Endometrium (tissue), 2 donors: ENCODE measurements at regions not wholly inside any gene's neighbourhood (a gene's known extent, or its start where the extent isn't known, plus 50 kb on each side); places are given as distances from the start of the nearest gene placed in this dataset.

Source experiments
- FAIRE-seq: peaks from 2 replicates; lab custom pipeline; 2012; peaks lifted over from hg19 to GRCh38; lab: Jason Lieb, UNC
- donor health status: control.
- donor health status: control.

DNA sequence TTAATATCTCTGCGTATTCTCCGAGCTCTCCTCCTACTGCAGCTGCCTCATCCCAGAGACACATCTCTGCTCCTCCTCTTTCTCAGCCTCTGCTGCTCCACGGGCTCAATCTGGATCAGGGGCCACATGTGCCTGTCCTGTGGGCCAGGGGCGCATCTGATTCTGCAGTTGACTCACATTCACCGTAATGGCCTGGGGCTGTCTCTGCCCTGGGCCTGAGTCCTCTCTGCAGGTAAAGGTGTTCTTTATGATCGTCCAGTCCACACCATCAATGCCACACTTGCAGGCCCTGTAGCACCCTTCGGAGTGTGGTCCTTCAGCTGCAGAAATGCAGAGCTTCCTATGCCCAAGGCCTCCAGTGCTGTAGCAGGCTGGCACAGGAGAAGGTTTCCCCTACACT, 154.5 kb downstream of the OAT start:
- FAIRE-seq: no peak

GRCh38 chr10:124263726-124264125, 155.0 kb downstream of the OAT start:
- no peak for FAIRE-seq

DNA sequence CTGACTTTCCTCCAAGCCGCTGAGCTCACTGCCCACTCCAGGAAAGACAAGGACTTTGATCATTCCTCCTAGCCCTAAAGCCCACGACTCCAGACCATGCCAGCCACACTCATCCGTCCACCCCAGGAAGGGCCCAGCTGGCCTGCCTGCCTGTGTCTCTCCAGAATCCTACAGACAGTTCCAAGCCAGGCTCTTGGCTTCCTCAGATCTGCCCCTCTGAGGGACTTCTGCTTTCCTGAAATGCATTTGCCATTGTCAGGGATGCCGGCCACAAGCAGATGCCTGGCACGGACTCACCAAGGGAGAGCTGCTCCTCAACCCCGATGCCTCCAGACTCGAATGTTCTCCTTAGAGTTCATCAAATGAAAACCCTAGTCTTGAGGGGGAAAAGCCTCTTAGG, 155.8 kb downstream of the OAT start:
- FAIRE-seq: no peak

DNA sequence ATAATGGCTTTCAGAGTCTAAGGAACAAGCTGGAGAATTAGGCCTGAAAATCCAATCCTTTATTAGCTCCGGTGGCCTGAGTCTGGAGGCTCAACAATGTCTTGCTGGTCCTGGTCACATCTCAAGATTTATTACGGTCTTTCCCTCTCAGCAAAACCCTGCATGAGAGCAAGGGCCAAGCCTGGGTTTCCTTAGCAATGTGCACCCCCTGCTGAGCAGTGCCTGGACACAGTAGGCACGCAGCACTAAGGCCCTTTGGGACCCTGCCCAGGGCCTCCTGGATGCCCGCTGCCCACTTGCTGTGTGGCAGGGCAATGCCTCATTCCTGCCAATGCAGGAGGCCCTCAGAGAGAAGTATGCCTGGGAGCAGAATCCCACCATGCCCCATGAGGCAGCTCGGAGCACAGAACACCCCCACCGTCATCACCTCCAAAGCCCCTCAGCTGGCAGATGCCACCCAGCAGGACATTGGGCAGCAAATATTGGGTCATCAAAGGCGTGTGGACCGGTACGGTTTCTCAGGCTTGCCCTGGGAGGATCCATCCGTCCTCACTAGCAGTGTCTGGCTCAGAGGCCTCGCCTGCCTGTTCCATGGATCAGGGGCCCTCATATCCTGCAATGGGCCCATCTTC, 156.4 kb downstream of the OAT start:
- no peak for FAIRE-seq

GRCh38 chr10:124259139-124259825, 159.4 kb downstream of the OAT start:
- FAIRE-seq: no peak

DNA sequence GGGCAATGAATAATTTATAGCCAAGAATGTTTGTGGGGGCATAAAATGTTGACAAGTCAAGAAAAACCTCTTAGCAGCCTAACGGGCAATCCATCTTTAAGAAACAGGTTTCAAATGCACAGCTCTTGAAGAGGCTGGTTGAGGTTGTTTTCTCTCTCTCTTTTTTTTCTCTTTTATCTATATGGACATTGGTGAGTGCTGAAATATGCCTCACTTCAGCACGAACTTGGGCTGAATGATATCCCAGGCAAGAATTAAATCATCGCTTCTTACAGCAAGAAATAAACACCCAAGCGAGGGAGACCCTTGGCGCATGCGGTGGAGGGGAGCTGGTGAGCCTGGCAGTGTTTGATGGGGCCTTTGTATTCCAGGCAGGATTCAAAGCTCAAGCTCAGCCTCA, 160.9 kb downstream of the OAT start:
- FAIRE-seq: no peak

GRCh38 chr10:124256151-124256550, 162.6 kb downstream of the OAT start:
- no peak for FAIRE-seq

GRCh38 chr10:124255556-124255955, 162.2 kb upstream of the CHST15 start:
- no peak for FAIRE-seq

GRCh38 chr10:124254490-124254889, 161.1 kb upstream of the CHST15 start:
- FAIRE-seq: no peak

DNA sequence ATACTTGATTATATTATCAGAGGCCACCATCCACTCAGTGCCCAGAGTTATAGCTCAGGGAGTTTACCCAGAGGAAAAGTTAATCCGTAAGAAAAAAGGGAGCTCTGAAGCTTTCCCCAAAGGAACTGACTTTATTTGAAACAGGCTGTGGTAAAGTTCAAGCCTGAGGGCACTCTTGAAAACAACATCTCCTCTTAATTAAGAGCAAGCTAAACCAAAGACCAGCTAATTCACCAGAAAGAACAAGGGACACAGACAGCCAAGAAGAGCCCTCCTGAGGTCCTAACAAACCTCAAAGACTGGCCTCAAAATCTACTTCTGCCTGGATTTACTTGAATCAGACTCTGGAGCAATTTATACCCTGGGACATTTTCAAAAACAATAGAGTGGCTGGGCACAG, 159.6 kb upstream of the CHST15 start:
- FAIRE-seq: no peak

GRCh38 chr10:124252097-124252715, 158.8 kb upstream of the CHST15 start:
- no peak for FAIRE-seq

GRCh38 chr10:124251317-124252065, 158.1 kb upstream of the CHST15 start:
- no peak for FAIRE-seq

GRCh38 chr10:124250506-124250905, 157.1 kb upstream of the CHST15 start:
- no peak for FAIRE-seq

DNA sequence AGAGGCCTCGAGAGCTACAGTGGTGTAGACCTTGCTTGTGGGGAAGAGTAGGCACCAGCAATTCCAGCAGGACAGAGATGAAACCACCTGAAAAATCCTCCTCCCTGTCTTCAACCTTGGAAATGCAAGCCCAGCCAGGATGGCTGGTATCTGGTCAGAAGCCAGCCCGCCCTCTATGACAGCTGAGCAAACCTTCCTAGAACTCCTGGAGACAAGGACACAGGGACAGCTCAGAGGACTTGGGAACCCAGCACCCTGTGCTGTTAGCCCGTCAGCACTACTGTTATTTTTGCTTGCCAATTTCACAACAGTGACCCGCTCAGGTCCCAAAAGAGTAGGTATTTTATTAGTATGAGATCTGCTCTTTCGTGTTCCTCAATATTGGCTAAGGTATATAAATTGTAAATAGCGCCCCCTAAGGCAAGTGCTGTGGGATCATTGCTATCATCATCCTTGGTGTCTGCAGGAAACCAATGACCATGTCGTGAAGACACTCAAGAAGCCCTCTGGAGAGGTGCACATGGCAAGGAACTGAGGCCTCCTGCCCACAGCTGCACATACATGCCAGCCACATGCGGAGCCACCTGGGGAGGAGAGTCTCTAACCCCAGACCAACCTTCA, 156.5 kb upstream of the CHST15 start:
- FAIRE-seq: no peak

DNA sequence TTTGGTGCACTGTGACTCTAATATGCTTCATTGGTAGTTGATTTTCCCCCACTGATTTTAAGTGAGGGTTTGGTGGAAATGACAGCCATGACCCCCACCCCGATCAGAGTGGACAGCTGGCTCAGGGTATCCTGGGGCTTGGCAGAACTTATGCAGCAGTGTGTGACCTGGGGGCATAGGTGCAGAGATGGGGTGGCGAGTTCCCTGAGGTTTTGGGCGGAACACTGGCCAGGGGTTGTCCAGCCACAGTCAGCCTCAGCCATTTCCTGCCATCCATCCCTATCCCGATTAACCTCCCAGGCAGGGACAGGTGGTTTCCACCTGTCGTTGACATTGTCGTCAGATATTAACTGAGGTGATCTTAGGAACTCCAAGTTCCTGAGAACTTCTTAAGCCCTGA, 155.8 kb upstream of the CHST15 start:
- no peak for FAIRE-seq

DNA sequence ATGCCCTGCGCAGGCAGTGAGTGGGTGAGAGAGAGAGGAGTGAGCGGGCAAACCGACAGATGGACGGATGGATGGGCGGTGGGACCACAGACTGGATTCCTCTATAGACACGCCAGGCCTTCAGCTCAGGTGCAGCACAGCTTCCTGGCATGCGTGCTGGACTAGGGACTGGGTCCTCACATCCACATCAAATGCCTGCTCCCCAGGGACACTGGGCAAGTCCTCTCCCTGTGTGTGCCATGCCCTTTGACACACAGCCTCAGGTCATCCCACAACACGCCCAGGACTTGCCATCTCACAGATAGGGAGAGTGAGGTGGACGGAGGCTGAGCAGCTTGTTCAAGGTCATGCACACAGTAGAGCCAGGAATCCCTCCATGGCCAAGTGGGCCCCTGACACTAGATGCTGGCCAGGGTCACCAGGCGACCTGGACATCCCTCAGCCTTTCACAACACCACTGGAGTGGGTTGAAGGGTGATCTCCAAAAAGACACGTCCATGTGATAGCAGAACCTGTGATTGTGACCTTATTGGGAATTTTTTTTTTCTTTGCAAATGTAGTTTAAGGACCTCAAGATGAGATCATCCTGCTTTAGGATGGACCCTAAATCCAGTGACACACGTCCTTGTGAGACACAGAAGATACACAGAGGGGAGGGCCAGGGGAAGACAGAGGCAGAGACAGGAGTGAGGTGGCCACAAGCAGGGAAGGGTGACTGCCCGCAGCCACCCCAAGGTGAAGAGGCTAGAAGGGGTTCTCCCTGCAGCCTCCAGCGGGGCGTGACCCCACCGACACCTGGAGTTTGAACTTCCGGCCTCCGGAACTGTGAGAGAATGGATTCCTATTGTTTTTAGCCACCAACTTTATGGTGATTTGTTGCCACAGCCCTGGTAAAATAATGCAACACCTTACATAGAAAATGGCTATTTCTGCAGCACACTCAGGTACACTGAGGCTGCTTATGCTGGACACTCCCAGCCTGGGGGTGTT, 155.0 kb upstream of the CHST15 start:
- no peak for FAIRE-seq

DNA sequence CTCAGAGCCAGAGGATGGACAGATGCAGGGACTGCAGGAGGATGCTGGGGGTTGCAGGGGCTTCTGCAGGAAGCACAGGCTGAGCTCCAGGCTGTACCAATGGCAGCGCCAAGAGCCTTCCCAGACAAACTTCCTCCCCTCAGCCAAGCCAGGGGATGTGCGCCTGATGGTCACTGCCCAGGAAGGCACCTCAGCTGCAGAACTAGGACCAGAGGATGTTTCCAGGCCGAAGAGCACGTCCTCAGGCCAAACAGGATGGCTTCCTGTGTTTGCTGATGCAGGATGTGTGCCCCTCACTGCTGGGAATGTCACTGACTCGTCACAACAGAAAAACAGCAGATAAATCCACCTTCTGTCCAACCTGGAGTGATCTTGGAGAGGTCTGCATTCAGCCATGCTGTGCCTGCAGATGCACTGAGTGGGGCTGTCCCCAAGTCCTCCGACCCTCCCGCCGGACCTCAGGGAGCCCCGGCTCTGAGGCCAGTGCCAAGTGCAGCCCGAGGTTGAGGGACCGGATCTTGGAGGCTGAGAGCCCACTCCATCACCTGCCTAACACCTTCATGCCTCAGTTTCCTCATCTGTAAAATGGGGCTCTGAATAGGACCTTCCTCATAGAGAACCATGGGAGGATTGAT, 152.5 kb upstream of the CHST15 start:
- no peak for FAIRE-seq

- no peak for FAIRE-seq
Measured at GRCh38 chr10:124245191-124245590, 151.8 kb upstream of the CHST15 start.

GRCh38 chr10:124244256-124244877, 151.0 kb upstream of the CHST15 start:
- FAIRE-seq: no peak

DNA sequence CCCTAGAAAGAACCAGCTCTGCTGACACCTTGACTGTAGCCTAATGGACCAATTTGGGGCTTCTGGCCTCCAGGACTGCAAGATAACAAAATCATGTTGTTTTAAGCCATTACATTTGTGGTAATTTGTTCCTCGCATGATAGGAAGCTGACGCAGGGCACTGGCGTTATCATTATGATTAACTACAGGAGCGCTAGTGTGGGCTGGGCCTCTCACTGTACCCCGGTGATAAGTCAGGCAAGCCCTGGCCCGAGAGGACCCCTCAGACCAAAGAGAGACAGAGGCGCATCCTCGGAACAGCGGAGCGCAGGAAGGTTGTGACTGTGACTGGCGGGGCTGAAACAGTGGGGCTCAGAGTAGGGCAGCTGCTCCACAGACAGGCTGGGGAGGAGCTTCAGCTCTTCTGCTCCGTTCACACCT, 150.3 kb upstream of the CHST15 start:
- FAIRE-seq: no peak
